MM.1S (cell line): ENCODE measurements at regions not wholly inside any gene's neighbourhood (a gene's known extent, or its start where the extent isn't known, plus 50 kb on each side); places are given as distances from the start of the nearest gene placed in this dataset.

Source experiments
- DNase-seq: peaks from one replicate; pipeline ENCODE4 v3.0.0-alpha.2; 2015
- H2AFZ ChIP-seq: fragments of 300-600 bp; sonication (generic); 2 replicates; pipeline ENCODE4 v1.6.0; 2016; ENCODE audit warnings: antibody characterized with exemption, low read length
- H3F3A ChIP-seq: fragments of 300-600 bp; sonication (generic); 2 replicates; pipeline ENCODE4 v1.6.1; 2016; ENCODE audit warnings: mild to moderate bottlenecking, antibody characterized with exemption, low read length, moderate library complexity, mixed read lengths; ENCODE audit not compliant: insufficient read depth
- H3K27ac ChIP-seq: fragments of 300-600 bp; sonication (generic); 2 replicates; pipeline ENCODE4 v1.5.1; 2016; ENCODE audit warnings: mild to moderate bottlenecking, low read length
- H3K27me3 ChIP-seq: fragments of 300-600 bp; sonication (generic); replicated peaks from 2 replicates; pipeline ENCODE4 v1.6.0; 2016; ENCODE audit warnings: low read length; ENCODE audit not compliant: insufficient read depth
- H3K36me3 ChIP-seq: fragments of 300-600 bp; sonication (generic); replicated peaks from 2 replicates; pipeline ENCODE4 v1.6.1; 2016; ENCODE audit warnings: mild to moderate bottlenecking, low read length, mixed read lengths; ENCODE audit not compliant: insufficient read depth
- H3K4me1 ChIP-seq: fragments of 300-600 bp; sonication (generic); 2 replicates; pipeline ENCODE4 v1.6.1; 2016; ENCODE audit warnings: low read length, mixed read lengths
- H3K4me2 ChIP-seq: fragments of 300-600 bp; sonication (generic); 2 replicates; pipeline ENCODE4 v1.6.0; 2016; ENCODE audit warnings: low read depth, low read length
- H3K4me3 ChIP-seq: fragments of 300-600 bp; sonication (generic); 2 replicates; pipeline ENCODE4 v1.5.1; 2016; ENCODE audit warnings: low read length, mixed read lengths
- H3K79me2 ChIP-seq: fragments of 300-600 bp; sonication (generic); 2 replicates; pipeline ENCODE4 v1.6.1; 2016; ENCODE audit warnings: mixed run types, low read length, mixed read lengths
- H3K9ac ChIP-seq: fragments of 300-600 bp; sonication (generic); 2 replicates; pipeline ENCODE4 v1.6.1; 2016; ENCODE audit warnings: low read length, mixed read lengths
- H3K9me2 ChIP-seq: fragments of 300-600 bp; sonication (generic); replicated peaks from 2 replicates; pipeline ENCODE4 v1.6.1; 2016; ENCODE audit warnings: mild to moderate bottlenecking, low read length, mixed read lengths; ENCODE audit not compliant: insufficient read depth
- H3K9me3 ChIP-seq: fragments of 300-600 bp; sonication (generic); replicated peaks from 2 replicates; pipeline ENCODE4 v1.6.1; 2016; ENCODE audit warnings: mild to moderate bottlenecking, low read length, mixed read lengths; ENCODE audit not compliant: insufficient read depth
- H4K20me1 ChIP-seq: fragments of 300-600 bp; sonication (generic); 2 replicates; pipeline ENCODE4 v1.6.1; 2016; ENCODE audit warnings: mild to moderate bottlenecking, low read length, moderate library complexity, mixed read lengths; ENCODE audit not compliant: insufficient read depth
- EZH2 ChIP-seq: fragments of 300-600 bp; sonication (generic); optimal IDR thresholded peaks from 2 replicates; pipeline ENCODE3; 2017; ENCODE audit warnings: low read depth, mild to moderate bottlenecking, antibody characterized with exemption, low read length, mixed read lengths
- EZH2phosphoT487 ChIP-seq: fragments of 300-600 bp; sonication (generic); IDR thresholded peaks from 2 replicates; pipeline ENCODE4 v1.6.1; 2018; ENCODE audit warnings: antibody characterized with exemption, low read length
- TF ChIP-seq, protein P1 (sequence below): fragments of 300-600 bp; sonication (generic); IDR thresholded peaks from 2 replicates; pipeline ENCODE4 v1.5.1; 2016; ENCODE audit warnings: antibody characterized with exemption, low read length, mixed read lengths

DNA sequence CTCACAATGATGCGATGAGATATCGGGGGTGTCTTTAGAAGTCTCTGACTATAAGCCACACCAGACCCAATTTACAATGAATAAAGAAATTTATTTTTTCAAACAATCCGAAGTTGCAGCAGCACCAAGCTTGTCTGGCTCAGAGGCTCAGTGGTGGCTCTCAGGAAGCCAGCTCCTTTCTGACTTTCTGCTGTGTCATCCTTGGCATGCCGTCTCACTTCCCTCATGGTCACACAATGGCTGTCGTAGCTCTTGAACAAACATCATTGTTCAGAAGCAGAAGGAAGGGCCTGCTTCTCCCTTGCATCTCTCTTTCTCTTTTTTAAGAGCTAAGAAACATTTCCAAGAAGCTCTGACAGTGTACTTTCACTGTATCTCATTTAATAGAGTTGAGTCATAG lies 299.0 kb downstream of the DOK5 start:
- H3K4me1 ChIP-seq, result no peaks in the 10 kb centered on the region
- no peaks in the 10 kb centered on the region for H3K9me3 ChIP-seq
- H3K4me3 ChIP-seq, result no peak overlapping the region
- no peaks in the 10 kb centered on the region for H3K79me2 ChIP-seq
- TF ChIP-seq EZH2phosphoT487, result no peak
- TF ChIP-seq EZH2, result no peak
- TF ChIP-seq, protein P1, sequence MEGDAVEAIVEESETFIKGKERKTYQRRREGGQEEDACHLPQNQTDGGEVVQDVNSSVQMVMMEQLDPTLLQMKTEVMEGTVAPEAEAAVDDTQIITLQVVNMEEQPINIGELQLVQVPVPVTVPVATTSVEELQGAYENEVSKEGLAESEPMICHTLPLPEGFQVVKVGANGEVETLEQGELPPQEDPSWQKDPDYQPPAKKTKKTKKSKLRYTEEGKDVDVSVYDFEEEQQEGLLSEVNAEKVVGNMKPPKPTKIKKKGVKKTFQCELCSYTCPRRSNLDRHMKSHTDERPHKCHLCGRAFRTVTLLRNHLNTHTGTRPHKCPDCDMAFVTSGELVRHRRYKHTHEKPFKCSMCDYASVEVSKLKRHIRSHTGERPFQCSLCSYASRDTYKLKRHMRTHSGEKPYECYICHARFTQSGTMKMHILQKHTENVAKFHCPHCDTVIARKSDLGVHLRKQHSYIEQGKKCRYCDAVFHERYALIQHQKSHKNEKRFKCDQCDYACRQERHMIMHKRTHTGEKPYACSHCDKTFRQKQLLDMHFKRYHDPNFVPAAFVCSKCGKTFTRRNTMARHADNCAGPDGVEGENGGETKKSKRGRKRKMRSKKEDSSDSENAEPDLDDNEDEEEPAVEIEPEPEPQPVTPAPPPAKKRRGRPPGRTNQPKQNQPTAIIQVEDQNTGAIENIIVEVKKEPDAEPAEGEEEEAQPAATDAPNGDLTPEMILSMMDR, result no peak
- no peaks in the 10 kb centered on the region for H3K36me3 ChIP-seq
- no peaks in the 10 kb centered on the region for H3K27me3 ChIP-seq
- H3K9me2 ChIP-seq, result no peaks in the 10 kb centered on the region
- H4K20me1 ChIP-seq, result no peaks in the 10 kb centered on the region; the same call in 1 of the 2 replicates
- H3K4me2 ChIP-seq, result no peak overlapping the region
- H3K27ac ChIP-seq, result no peak overlapping the region
- no peak for DNase-seq
- no peaks in the 10 kb centered on the region for H3F3A ChIP-seq
- no peak overlapping the region for H3K9ac ChIP-seq
- H2AFZ ChIP-seq, result no peak overlapping the region

DNA sequence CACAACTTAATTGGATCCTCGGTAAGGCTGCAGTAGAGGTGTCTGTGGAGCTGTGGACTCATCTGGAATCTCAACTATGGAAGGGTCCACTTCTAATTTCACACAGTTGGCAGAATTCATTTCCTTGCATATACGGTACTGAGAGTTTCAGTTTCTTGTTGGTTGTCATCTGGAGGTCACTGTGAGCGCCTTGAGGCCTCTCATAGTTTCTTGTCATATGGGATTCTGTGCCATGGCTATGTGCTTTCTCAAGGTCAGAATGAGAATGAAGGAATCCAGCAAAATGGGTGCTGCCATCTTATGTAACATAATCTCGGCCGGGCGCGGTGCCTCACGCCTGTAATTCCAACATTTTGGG lies 298.2 kb downstream of the DOK5 start:
- Histone ChIP-seq H3K9ac (no peak overlapping the region), H2AFZ (no peak overlapping the region), H3K27me3 (no peaks in the 10 kb centered on the region), H3K4me2 (no peak overlapping the region), H3F3A (no peaks in the 10 kb centered on the region), H4K20me1 (no peaks in the 10 kb centered on the region), H3K9me2 (no peaks in the 10 kb centered on the region), H3K9me3 (no peaks in the 10 kb centered on the region), H3K36me3 (no peaks in the 10 kb centered on the region), H3K4me1 (no peaks in the 10 kb centered on the region), H3K4me3 (no peak overlapping the region), H3K27ac (no peak overlapping the region), H3K79me2 (no peaks in the 10 kb centered on the region)
- no peak for DNase-seq
- no peak for TF ChIP-seq EZH2
- no peak for TF ChIP-seq EZH2phosphoT487
- TF ChIP-seq, protein P1, result no peak

DNA sequence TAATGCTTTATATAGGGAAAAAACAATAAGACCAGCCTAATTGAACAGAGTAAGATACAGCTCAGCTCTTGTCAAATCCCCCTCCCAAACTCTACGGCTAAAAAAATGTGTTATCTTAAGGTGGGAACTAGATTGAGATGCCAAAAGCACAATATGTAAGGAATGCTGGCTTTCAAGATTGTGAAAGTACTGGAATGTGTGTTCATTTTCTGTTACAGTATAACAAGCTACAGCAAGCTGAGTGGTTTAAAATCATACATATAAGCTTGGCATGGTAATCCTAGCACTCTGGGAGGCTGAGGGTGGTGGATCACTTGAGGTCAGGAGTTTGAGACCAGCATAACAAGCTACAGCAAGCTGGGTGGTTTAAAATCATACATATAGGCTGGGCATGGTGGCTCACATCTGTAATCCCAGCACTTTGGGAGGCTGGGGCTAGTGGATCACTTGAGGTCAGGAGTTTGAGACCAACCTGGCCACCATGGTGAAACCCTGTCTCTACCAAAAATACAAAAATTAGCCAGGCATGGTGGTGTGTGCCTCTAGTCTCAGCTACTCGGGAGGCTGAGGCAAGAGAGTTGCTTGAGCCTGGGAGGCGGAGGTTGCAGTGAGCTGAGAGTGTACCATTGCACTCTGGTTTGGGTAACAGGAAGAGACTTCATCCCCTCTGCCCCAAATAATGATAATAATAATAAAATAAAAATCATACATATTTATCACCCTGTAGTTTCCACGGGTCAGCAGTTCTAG lies 297.7 kb downstream of the DOK5 start:
- no peaks in the 10 kb centered on the region for H3K4me1 ChIP-seq
- H4K20me1 ChIP-seq, result no peaks in the 10 kb centered on the region
- H3F3A ChIP-seq, result no peaks in the 10 kb centered on the region
- H3K27ac ChIP-seq, result no peak overlapping the region
- TF ChIP-seq, protein P1, result no peak
- TF ChIP-seq EZH2, result no peak
- no peak for TF ChIP-seq EZH2phosphoT487
- no peak overlapping the region for H3K9ac ChIP-seq
- H3K4me2 ChIP-seq, result no peak overlapping the region
- no peaks in the 10 kb centered on the region for H3K36me3 ChIP-seq
- H2AFZ ChIP-seq, result no peak overlapping the region
- no peaks in the 10 kb centered on the region for H3K79me2 ChIP-seq
- no peaks in the 10 kb centered on the region for H3K27me3 ChIP-seq
- DNase-seq, result no peak
- H3K9me3 ChIP-seq, result no peaks in the 10 kb centered on the region
- no peaks in the 10 kb centered on the region for H3K9me2 ChIP-seq
- no peak overlapping the region for H3K4me3 ChIP-seq
